NT2/D1 (cell line): ENCODE measurements at regions not wholly inside any gene's neighbourhood (a gene's known extent, or its start where the extent isn't known, plus 50 kb on each side); places are given as distances from the start of the nearest gene placed in this dataset.

Experiments
- DNase-seq: peaks from one replicate; pipeline ENCODE4 v3.0.0-alpha.2; 2011; ENCODE audit warnings: low read depth, low spot score
- H3K27me3 ChIP-seq: 2 replicates; pipeline ENCODE4 v1.6.0; 2011; ENCODE audit warnings: mild to moderate bottlenecking; ENCODE audit not compliant: insufficient read length, insufficient read depth
- H3K36me3 ChIP-seq: 2 replicates; pipeline ENCODE4 v1.6.1; 2011; ENCODE audit warnings: mild to moderate bottlenecking, low read length, mixed read lengths; ENCODE audit not compliant: insufficient read depth, insufficient read length
- H3K4me1 ChIP-seq: 2 replicates; pipeline ENCODE4 v1.5.1; 2011; ENCODE audit not compliant: insufficient read depth, insufficient read length
- H3K4me3 ChIP-seq: 2 replicates; pipeline ENCODE4 v1.5.1; 2011; ENCODE audit warnings: low read depth; ENCODE audit not compliant: insufficient read length
- H3K9ac ChIP-seq: 2 replicates; pipeline ENCODE4 v1.6.0; 2011; ENCODE audit warnings: low read depth; ENCODE audit not compliant: insufficient read length
- H3K9me3 ChIP-seq: 2 replicates; pipeline ENCODE4 v1.5.1; 2011; ENCODE audit warnings: mild to moderate bottlenecking, low read length; ENCODE audit not compliant: insufficient read depth
- SUZ12 ChIP-seq: IDR thresholded peaks from 2 replicates; pipeline ENCODE4 v1.6.1; 2011; ENCODE audit not compliant: insufficient read length, insufficient read depth; ENCODE audit errors: extremely low read depth
- YY1 ChIP-seq: IDR thresholded peaks from 2 replicates; pipeline ENCODE4 v1.6.1; 2011; ENCODE audit not compliant: insufficient read length, insufficient read depth
- ZNF274 ChIP-seq: IDR thresholded peaks from 2 replicates; pipeline ENCODE4 v1.6.1; 2011; ENCODE audit warnings: mild to moderate bottlenecking, low read depth, low read length

- Histone ChIP-seq H3K36me3 (no peaks in the 10 kb centered on the region), H3K27me3 (no peaks in the 10 kb centered on the region), H3K9ac (no peak overlapping the region), H3K4me3 (no peak overlapping the region), H3K9me3 (peaks cover 23% of the 10 kb centered on the region; the same call in 1 of the 2 replicates), H3K4me1 (no peaks in the 10 kb centered on the region)
- TF ChIP-seq SUZ12 (no peak), YY1 (no peak), ZNF274 (no peak)
- DNase-seq, result no peak
Observed at GRCh38 chr13:111568290-111568689, 247.8 kb downstream of the TEX29 start.

DNA sequence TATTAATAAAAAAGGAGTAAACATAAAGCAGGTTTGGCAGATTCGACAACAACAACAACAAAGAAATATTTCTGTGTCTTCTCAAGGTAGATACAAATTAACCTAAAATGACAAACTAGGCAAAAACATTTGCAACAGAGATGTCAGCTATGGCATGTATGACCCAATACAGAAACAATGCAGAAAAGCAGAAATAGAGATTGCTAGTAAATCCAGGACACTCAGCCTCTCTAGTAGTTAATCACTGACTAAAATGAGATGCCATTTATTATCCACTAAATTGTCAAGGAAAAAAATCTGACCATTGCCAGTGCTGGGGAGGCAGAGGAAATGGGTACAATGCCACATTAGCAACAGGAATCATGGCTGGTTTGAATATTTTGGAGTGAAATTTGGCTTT is 250.5 kb downstream of the TEX29 start:
- no peaks in the 10 kb centered on the region for H3K4me1 ChIP-seq
- DNase-seq, result no peak
- TF ChIP-seq YY1, result no peak
- no peak for TF ChIP-seq SUZ12
- no peak for TF ChIP-seq ZNF274

GRCh38 chr13:111572956-111573761 is 252.7 kb downstream of the TEX29 start:
- H3K9me3 ChIP-seq, result peaks cover 38% of the 10 kb centered on the region

More for the DNA sequence above, 250.5 kb downstream of the TEX29 start:
- Histone ChIP-seq H3K4me3 (no peak overlapping the region), H3K9ac (no peak overlapping the region), H3K36me3 (no peaks in the 10 kb centered on the region), H3K27me3 (no peaks in the 10 kb centered on the region), H3K9me3 (peaks cover 42% of the 10 kb centered on the region)

DNA sequence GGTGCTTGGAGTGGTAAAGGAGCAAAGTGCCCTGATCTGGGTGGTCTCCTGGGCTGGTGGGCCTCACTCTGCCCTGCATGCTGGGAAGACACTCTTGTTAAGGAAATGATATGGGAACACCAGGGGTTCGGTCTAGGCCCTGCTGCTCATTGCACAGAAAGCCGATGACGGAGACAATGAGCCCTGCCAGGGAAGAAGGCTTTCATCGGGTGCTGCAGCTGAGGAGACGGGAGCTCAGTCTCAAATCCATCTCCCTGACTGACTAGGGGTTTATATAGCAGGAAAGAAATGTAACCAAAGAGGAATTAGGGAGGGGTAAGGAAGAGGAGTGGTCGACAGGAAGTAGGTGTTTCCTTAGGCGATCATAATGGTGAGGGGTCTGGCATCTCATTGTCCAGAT is 253.4 kb downstream of the TEX29 start:
- no peaks in the 10 kb centered on the region for H3K4me1 ChIP-seq
- H3K27me3 ChIP-seq, result no peaks in the 10 kb centered on the region
- no peak overlapping the region for H3K4me3 ChIP-seq
- H3K36me3 ChIP-seq, result no peaks in the 10 kb centered on the region
- TF ChIP-seq YY1, result no peak
- TF ChIP-seq SUZ12, result no peak
- TF ChIP-seq ZNF274, result no peak
- peaks cover 31% of the 10 kb centered on the region for H3K9me3 ChIP-seq
- H3K9ac ChIP-seq, result no peak overlapping the region
- DNase-seq, result no peak

More at GRCh38 chr13:111572956-111573761, 252.7 kb downstream of the TEX29 start:
- TF ChIP-seq ZNF274, result no peak
- no peak for TF ChIP-seq YY1
- no peak for TF ChIP-seq SUZ12
- no peak overlapping the region for H3K4me3 ChIP-seq
- H3K36me3 ChIP-seq, result no peaks in the 10 kb centered on the region
- H3K9ac ChIP-seq, result no peak overlapping the region
- no peak for DNase-seq
- H3K4me1 ChIP-seq, result no peaks in the 10 kb centered on the region
- H3K27me3 ChIP-seq, result no peaks in the 10 kb centered on the region

- H3K4me1 ChIP-seq, result no peaks in the 10 kb centered on the region
- H3K36me3 ChIP-seq, result no peaks in the 10 kb centered on the region
- H3K9ac ChIP-seq, result no peak overlapping the region
- H3K27me3 ChIP-seq, result no peaks in the 10 kb centered on the region
- no peak for DNase-seq
- TF ChIP-seq SUZ12 (no peak), ZNF274 (no peak), YY1 (no peak)
- no peak overlapping the region for H3K4me3 ChIP-seq
- peaks cover 23% of the 10 kb centered on the region for H3K9me3 ChIP-seq
Observed at GRCh38 chr13:111575276-111575675, 254.8 kb downstream of the TEX29 start.

- H3K36me3 ChIP-seq, result no peaks in the 10 kb centered on the region
- H3K9ac ChIP-seq, result no peak overlapping the region
- H3K27me3 ChIP-seq, result no peaks in the 10 kb centered on the region
- no peak for DNase-seq
- TF ChIP-seq SUZ12 (no peak), YY1 (no peak), ZNF274 (no peak)
- H3K4me3 ChIP-seq, result no peak overlapping the region
- peaks cover 23% of the 10 kb centered on the region for H3K9me3 ChIP-seq
- H3K4me1 ChIP-seq, result no peaks in the 10 kb centered on the region
Observed at GRCh38 chr13:111575719-111576118, 255.3 kb downstream of the TEX29 start.

DNA sequence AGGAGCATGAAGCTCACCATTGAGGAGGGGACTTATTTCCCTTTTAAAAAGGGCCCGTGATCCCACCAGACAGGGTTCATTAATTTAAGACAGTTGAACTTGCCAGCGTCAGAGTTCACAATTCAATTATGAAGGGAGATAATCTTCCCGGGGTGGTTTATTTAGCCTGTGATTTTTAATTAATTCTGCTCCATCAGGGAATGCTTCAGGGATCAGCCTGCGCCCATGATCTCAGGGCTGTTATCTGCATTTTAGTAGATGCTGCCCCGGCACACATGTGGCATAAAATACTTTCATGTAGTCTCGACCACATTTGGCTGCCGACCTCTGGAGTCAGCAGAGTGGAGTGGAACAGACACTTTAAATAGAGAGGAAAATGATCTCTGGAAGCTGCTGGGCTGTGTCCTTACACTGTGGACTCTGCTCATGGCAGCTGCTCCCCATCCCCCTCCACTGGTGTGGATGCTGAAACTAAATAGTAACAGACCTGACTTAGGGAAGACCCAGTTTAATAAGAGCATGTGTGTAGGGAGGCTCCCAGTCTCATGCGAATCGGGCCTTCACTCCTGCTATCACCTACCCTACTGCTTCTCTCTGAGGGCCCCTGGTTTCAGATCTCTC is 256.9 kb downstream of the TEX29 start:
- DNase-seq, result no peak
- TF ChIP-seq YY1 (no peak), SUZ12 (no peak), ZNF274 (no peak)
- H3K4me1 ChIP-seq, result no peaks in the 10 kb centered on the region
- no peaks in the 10 kb centered on the region for H3K27me3 ChIP-seq
- peaks cover 23% of the 10 kb centered on the region for H3K9me3 ChIP-seq
- no peaks in the 10 kb centered on the region for H3K36me3 ChIP-seq
- H3K4me3 ChIP-seq, result no peak overlapping the region
- H3K9ac ChIP-seq, result no peak overlapping the region
